Cardiac muscle cell (in vitro differentiated cells and primary cell): ENCODE measurements at regions not wholly inside any gene's neighbourhood (a gene's known extent, or its start where the extent isn't known, plus 50 kb on each side); places are given as distances from the start of the nearest gene placed in this dataset.
"Not testable (repeated sequence)": the region's sequence is repeated elsewhere in the genome, so short reads cannot be mapped to it uniquely, and the experiment has no call there.

Experiments used
- DNase-seq, 2 donors: peaks; one replicate each; pipeline versions ENCODE4 v3.0.0 to v3.0.0-alpha.2; 2010 to 2017; ENCODE audit warnings: low read depth in 1 of 2, low spot score in 1 of 2
- H3K27ac ChIP-seq: fragments of 200-600 bp; sonication (generic); 2 replicates; pipeline ENCODE4 v1.5.1; 2016
- H3K27me3 ChIP-seq: fragments of 200-600 bp; sonication (generic); 2 replicates; pipeline ENCODE4 v1.6.0; 2016; ENCODE audit warnings: control low read depth
- H3K36me3 ChIP-seq: fragments of 200-600 bp; sonication (generic); 2 replicates; pipeline ENCODE4 v1.5.1; 2016; ENCODE audit warnings: control low read depth
- H3K4me1 ChIP-seq: fragments of 200-600 bp; sonication (generic); 2 replicates; pipeline ENCODE4 v1.8.1; 2017; ENCODE audit warnings: low read depth, mild to moderate bottlenecking, mixed run types
- H3K4me3 ChIP-seq: fragments of 200-600 bp; sonication (generic); 2 replicates; pipeline ENCODE4 v1.5.1; 2016; ENCODE audit warnings: mild to moderate bottlenecking
- H3K9me3 ChIP-seq: fragments of 200-600 bp; sonication (generic); 2 replicates; pipeline ENCODE4 v1.5.1; 2017; ENCODE audit warnings: low read depth, mild to moderate bottlenecking, control low read depth
- TF ChIP-seq, protein P1 (sequence below): IDR thresholded peaks from 2 replicates; pipeline ENCODE4 v1.5.1; 2012; ENCODE audit warnings: low read depth, mild to moderate bottlenecking, low read length

DNA sequence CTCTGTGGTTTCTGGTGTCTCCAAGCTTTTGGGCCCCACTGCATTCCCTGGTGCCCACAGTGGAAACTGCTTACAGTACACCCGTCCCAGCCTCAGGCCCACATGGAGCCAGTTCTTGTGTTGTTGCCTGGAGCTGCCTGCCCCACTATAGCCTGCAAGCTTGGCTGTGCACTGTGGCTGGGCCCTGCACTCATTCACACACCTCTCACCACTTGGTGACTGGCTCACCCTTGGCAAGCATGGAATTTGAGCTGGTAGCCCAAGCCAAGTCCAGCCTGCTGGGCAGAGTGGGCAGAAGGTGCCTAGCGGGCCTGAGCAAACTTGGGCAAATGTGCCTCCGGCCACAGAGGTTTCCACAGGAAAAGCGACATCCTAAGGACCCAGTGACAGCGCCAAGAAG lies 472.3 kb downstream of the MMUT start:
- Histone ChIP-seq H3K27ac (no peak overlapping the region), H3K27me3 (no peaks in the 10 kb centered on the region), H3K36me3 (no peaks in the 10 kb centered on the region), H3K9me3 (no peaks in the 10 kb centered on the region), H3K4me3 (no peak overlapping the region), H3K4me1 (no peaks in the 10 kb centered on the region)
- TF ChIP-seq, protein P1, sequence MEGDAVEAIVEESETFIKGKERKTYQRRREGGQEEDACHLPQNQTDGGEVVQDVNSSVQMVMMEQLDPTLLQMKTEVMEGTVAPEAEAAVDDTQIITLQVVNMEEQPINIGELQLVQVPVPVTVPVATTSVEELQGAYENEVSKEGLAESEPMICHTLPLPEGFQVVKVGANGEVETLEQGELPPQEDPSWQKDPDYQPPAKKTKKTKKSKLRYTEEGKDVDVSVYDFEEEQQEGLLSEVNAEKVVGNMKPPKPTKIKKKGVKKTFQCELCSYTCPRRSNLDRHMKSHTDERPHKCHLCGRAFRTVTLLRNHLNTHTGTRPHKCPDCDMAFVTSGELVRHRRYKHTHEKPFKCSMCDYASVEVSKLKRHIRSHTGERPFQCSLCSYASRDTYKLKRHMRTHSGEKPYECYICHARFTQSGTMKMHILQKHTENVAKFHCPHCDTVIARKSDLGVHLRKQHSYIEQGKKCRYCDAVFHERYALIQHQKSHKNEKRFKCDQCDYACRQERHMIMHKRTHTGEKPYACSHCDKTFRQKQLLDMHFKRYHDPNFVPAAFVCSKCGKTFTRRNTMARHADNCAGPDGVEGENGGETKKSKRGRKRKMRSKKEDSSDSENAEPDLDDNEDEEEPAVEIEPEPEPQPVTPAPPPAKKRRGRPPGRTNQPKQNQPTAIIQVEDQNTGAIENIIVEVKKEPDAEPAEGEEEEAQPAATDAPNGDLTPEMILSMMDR, result no peak
- DNase-seq, result no peak

DNA sequence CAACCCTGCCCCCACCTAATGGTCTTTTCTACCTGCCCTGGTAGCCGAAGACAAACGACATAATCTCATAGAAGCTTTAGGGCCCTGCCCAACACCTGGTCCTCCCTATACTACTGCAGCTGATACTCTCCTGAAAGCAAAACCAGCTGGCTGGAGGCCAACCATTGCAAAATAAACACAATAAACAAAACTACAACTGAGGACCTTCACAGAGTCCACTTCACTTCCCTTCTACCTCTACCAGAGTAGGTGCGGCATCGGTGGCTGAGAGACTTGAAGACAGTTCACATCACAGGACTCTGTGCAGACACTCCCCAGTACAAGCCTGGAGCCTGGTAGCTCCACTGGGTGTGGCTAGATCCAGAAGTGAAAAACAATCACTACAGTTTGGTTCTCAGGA lies 476.2 kb downstream of the MMUT start:
- no peak overlapping the region for H3K27ac ChIP-seq
- no peak for DNase-seq
- no peak overlapping the region for H3K4me3 ChIP-seq
- TF ChIP-seq, protein P1, result no peak
- no peaks in the 10 kb centered on the region for H3K9me3 ChIP-seq
- no peaks in the 10 kb centered on the region for H3K36me3 ChIP-seq
- H3K4me1 ChIP-seq, result no peaks in the 10 kb centered on the region
- no peaks in the 10 kb centered on the region for H3K27me3 ChIP-seq

DNA sequence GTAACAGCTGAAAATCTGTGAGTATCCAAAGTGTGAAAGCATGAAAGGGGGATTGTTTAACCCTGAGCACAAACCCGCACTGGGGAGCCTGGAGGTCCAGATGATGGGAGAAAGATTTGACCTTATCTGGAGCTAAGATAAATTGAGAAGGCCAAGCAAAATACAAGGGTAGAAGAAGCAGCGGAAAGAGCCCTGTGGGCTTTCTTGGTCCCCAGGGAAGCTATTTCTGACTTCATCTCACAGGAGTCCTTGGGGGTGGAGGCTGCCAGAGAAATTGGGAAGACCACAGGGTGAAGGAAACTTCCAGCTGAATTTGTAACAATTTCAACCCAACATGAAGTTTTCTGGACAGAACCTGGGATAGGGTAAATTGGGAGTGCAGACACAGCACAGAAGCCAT lies 476.9 kb downstream of the MMUT start:
- Histone ChIP-seq H3K4me3 (no peak overlapping the region), H3K9me3 (no peaks in the 10 kb centered on the region), H3K27ac (no peak overlapping the region), H3K27me3 (no peaks in the 10 kb centered on the region), H3K36me3 (no peaks in the 10 kb centered on the region), H3K4me1 (no peaks in the 10 kb centered on the region)
- TF ChIP-seq, protein P1, result no peak
- no peak for DNase-seq

DNA sequence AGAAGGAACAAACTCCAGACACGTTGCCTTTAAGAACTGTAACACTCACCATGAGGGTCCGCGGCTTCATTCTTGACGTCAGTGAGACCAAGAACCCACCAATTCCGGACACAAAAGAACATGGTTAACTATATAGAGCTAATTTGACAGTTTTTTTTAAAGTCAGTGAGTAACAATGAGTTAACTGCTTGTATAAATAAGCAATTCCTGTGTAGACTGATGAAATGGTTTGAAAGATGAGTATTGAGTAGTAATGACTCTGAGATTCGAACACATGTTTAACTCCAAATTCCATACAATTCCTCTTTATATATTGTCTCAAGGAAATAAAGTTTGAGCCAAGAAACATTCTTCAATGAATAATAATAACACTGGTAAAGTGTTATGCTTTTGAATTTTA lies 478.0 kb downstream of the MMUT start:
- no peaks in the 10 kb centered on the region for H3K4me1 ChIP-seq
- no peaks in the 10 kb centered on the region for H3K27me3 ChIP-seq
- H3K36me3 ChIP-seq, result no peaks in the 10 kb centered on the region
- H3K27ac ChIP-seq, result no peak overlapping the region
- TF ChIP-seq, protein P1, result no peak
- no peak overlapping the region for H3K4me3 ChIP-seq
- no peaks in the 10 kb centered on the region for H3K9me3 ChIP-seq
- DNase-seq, result no peak

DNA sequence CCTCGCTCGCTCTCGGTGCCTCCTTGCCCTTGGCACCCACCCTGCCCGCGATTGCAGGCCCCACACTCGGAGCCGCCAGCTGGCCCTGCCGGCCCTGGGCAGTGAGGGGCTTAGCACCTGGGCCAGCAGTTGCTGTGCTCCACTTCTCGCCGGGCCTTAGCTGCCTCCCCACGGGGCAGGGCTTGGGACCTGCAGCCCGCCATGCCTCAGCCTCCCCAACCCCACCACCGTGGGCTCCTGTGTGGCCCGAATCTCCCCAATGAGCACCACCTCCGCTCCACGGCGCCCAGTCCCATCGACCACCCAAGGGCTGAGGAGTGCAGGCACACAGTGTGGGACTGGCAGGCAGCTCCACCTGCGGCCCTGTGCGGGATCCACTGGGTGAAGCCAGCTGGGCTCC lies 479.1 kb downstream of the MMUT start:
- not testable (repeated sequence) for H3K27ac ChIP-seq, H3K4me3 ChIP-seq, H3K27me3 ChIP-seq, H3K36me3 ChIP-seq, DNase-seq, H3K4me1 ChIP-seq, H3K9me3 ChIP-seq

DNA sequence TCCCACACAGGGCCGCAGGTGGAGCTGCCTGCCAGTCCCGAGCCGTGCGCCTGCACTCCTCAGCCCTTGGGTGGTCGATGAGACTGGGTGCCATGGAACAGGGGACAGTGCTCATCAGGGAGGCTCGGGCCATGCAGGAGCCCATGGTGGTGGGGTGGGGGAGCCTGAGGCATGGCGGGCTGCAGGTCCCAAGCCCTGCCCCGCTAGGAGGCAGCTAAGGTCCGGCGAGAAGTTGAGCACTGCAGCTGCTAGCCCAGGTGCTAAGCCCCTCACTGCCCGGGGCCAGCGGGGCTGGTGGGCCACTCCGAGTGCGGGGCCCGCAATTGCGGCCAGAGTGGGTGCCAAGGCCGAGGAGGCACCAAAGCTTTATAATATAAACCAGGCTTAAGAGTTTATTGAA lies 479.7 kb downstream of the MMUT start:
- Histone ChIP-seq H3K27ac (no peak overlapping the region), H3K27me3 (no peaks in the 10 kb centered on the region), H3K9me3 (no peaks in the 10 kb centered on the region), H3K4me1 (peaks cover 3% of the 10 kb centered on the region), H3K4me3 (no peak overlapping the region), H3K36me3 (no peaks in the 10 kb centered on the region)
- TF ChIP-seq, protein P1, result no peak
- DNase-seq, result no peak
